Mesenteric fat pad (tissue), 1 donor: ENCODE measurements at regions not wholly inside any gene's neighbourhood (a gene's known extent, or its start where the extent isn't known, plus 50 kb on each side); places are given as distances from the start of the nearest gene placed in this dataset.
"Not testable (repeated sequence)": the region's sequence is repeated elsewhere in the genome, so short reads cannot be mapped to it uniquely, and the experiment has no call there.

Source experiments
- DNase-seq: peaks from one replicate; pipeline ENCODE4 v3.0.0-alpha.2; 2020; ENCODE audit warnings: low spot score
- donor health status: DM: yes; HTN: yes; CAD: no.

DNA sequence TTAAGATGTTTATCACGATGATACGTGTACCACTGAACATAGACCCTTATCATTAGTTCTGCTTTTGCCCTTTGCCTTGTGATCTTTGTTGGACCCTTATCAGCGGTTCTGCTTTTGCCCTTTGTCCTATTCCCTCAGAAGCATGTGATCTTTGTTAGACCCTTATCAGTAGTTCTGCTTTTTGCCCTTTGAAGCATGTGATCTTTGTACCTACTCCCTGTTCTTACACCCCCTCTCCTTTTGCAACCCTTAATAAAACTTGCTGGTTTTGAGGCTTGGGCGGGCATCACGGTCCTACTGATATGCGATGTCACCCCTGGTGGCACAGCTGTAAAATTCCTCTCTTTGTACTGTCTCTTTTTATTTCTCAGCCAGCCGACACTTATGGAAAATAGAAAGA is 117.0 kb downstream of the SDHAF3 start:
- not testable (repeated sequence) for DNase-seq

DNA sequence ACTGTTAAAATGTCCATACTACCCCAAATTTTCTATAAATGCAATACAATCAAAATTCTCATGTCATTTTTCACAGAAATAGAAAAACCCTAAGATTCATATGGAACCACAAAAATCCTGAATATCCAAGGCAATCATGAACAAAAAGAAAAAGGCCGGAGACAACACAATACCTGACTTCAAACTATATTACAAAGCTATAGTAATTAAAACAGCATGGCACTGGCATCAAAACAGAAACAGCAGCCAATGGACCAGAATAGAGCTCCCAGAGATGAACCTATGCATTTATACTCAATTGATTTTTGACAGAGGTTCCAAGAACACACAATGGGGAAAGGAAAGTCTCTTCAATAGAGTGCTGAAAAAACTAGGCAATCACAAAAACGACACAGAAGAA is 128.8 kb downstream of the SDHAF3 start:
- DNase-seq, result no peak

DNA sequence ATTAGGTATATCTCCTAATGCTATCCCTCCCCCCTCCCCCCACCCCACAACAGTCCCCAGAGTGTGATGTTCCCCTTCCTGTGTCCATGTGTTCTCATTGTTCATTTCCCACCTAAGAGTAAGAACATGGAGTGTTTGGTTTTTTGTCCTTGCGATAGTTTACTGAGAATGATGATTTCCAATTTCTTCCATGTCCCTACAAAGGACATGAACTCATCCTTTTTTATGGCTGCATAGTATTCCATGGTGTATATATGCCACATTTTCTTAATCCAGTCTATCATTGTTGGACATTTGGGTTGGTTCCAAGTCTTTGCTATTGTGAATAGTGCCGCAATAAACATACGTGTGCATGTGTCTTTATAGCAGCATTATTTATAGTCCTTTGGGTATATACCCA is 140.7 kb downstream of the SDHAF3 start:
- DNase-seq, result not testable (repeated sequence)

DNA sequence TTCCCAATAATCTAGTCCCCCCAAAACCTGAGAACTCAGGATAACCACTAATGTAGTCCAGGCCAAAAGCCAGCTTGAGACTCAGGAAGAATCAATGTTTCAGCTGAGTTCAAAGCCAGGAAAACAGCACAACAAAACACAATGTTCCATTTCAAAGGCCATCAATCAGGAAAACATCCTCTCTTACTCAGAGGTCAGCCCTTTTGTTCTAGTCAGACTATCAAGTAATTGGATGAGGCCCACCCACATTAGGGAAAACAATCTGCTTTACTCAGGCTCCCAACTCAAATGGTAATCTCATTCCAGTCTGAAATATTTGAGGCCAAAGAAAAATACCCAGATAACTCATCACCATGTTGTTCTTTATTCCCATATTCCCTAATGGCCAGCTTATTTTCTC is 152.2 kb downstream of the SDHAF3 start:
- no peak for DNase-seq

DNA sequence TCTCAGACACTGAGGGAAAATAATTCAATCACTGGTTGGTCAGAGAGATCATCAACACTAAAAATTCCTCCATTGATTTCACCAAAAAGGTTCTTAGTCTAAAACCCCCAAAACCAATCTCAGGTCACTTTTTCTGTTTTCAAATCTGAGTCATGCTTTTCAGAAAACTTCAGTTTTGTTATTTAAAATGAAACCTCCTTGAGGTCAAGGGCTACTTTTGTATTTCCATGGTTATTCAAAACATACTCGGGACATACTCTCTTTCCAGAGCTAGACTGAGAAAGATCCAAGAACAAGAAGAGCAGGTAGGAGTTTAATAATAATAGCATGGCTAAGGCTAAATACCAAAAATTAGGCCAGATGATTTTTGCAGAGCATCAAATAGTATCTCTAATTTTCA is 152.8 kb downstream of the SDHAF3 start:
- DNase-seq, result no peak

DNA sequence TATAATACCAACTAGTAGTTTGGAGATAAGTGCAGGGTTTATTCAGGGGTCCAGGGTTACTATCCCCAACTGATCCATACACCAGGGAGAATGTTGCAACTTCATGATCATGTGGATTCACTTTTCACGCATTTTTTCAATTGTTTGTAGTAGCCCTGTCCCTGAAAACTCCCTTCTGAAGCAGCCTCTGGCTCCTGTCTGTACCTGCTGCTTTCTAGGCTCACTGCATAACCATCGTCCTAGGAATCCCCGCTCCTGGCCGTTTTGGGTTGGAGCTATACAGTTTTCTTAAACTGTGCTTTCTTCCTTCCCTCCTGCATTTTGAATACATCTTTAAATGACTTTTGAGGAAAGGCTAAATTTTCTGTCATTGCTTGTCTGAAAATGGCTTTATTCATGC is 154.1 kb downstream of the SDHAF3 start:
- no peak for DNase-seq

DNA sequence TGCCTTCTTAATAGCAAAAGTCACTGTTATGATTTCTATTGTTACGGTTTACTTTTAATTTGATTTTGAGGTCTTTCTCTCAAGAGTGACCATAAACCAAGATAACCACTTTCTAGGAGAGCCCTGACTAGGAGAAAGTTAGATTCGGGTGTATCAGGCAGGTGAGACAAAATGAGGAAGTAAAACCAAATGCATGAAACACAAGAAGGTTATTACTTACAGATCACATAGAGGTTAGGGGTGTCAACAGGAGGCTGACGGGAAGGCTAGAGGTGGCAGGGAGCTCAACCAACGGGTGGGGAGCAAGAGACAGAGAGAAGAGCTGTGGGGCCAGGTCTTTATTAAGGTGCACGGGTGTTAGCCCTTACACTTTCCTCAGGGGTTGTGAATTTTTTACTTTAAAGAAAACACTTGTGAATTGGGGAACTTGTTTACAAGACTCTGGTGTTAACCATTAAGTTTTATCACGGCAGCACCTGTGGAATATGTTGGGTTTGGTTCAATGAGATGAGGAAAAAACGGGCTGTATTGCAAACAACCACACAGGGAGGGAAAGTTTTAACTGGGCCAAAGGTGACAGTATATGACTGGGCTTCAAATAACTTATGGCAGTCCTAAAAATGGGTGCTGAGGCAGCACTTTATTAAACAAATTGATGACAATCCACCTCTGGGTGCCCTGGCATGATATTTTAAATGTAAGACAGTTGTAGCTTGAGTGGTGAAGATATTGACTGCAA is 154.9 kb downstream of the SDHAF3 start:
- DNase-seq, result no peak

DNA sequence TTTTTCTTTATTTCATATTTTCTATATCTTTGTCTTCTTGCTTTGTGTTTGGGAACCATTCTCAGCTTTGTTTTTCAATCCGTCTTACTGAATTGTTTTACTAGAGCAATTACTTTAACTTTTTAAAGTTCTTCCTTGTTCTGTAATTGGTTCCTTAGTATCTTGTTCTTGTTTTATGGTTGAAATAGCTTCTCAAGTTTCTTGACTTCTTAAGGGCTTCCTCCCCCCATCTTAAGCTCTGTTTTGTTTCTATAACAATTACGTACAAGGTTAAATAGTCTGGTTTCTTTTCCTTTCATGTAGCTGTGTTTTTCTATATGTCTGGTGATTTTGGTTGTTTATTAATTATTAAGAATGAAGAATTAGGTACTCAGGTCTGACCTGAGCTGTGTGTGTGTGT is 158.0 kb downstream of the SDHAF3 start:
- DNase-seq, result no peak

DNA sequence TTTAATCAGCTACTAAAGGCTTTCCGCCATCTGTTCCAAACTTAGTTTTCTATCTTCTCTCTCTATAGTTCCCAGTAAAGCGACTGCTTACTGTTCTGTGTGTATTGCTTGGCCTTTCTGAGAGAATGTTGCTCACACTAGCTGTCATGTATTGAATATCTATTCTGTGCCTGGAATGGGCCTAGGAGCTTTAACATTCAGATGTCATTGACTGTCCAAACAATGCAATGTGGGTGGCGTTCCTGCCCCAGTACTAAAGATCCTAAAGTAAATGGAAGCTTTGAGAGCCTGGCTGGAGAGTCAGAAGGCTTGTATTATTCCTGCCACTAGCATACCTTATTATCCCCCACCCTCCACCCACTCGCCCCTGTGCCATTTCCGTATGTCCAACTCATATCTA is 163.5 kb downstream of the SDHAF3 start:
- no peak for DNase-seq

DNA sequence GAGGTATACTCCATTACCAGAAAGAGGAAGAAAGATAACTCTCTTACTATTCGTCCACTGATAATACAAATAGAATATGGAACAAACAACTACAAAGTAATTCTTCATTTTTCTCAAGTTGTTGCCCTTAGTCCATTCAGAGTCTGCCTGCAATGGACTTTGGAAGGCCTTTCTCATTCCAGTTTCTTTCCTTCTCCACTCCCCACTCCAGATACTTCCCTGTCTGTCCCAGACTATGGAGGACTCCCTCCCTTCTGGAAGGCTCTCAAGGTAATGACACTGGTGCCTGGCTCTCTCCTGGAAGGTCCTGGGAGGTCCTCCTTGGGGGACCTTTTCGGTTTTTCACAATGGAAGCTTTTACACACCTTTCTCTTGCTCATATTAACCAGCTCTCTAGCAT is 167.8 kb downstream of the SDHAF3 start:
- DNase-seq, result no peak

DNA sequence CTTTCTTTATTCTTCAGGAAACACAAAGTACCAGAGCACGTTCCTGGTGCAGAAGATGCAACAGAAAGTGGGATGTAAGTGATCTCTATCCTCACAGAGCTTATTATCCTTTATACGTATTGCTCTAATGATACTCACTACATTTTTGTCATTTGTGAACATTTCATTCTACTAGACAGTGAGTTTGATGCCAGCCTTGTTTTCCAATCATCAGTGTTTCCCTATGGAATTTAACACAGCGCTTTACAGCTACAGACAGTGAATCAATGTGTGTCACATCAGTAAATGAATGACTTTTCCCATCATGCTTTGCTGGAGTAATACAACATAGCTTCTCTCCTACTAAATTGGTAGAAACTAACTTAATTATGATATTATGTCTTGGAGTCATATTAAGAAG is 175.5 kb downstream of the SDHAF3 start:
- DNase-seq, result no peak

DNA sequence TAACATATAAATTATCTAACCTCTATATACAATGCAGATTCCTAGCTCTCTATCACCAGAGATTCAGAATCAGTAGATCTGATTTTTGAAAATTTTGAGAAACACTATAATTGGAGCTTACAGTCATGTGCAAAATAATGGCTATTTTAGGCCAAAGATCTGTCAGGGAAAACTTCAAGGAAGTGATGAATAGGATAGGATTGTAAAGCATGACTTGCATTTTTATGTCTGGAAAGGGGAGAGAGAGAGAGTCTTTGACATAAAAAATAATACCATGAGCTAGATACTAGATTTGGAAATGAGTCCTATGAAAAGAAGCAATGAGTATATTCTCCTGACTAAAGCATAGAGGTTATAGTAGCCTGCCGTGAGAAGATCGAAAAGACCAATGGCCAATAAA is 181.1 kb downstream of the SDHAF3 start:
- no peak for DNase-seq

DNA sequence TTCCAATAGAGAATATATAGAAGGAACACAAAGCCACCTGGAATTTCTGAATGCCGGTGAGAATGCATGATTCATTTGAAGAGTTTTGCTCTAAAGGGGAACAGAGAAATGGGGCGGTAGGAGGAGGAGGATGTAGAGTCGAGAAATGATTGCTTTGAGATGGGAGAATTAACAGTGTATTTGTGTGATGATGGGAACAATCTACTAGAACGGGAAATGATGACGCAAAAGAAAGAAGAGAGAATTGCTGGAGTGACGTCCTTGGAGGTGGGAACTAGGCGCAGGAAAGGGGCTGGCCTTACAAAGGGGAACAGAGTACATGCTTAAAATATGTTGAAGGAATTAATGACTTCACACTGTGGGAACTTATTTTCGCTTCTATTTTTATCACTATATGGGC is 188.1 kb downstream of the SDHAF3 start:
- no peak for DNase-seq

DNA sequence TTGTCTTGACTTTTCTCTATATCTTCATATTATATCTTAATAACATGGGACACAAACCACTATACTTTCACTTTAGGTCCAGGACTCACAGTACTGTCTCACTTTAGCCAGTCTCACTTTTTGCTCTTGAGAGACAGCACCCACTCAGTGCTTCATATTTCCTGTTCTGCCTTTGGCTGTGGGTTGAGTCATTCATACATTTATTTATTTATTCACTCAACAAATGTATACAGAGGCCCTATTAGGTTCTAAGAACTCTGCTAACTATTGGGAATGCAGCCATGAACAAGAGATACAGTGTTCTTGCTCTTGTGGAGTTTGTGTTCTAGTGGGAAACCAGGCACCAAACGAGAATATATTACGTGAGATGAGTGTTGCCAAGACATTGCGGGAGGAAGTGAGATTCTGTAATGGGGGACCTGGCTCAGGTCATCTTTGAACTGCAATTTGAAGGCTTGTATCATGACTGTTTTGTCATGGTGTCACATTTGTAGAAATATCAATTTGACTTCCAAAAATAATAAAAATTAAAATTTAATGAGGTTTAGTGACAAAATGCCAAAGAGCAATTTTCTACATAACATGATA is 190.1 kb downstream of the SDHAF3 start:
- DNase-seq, result no peak

DNA sequence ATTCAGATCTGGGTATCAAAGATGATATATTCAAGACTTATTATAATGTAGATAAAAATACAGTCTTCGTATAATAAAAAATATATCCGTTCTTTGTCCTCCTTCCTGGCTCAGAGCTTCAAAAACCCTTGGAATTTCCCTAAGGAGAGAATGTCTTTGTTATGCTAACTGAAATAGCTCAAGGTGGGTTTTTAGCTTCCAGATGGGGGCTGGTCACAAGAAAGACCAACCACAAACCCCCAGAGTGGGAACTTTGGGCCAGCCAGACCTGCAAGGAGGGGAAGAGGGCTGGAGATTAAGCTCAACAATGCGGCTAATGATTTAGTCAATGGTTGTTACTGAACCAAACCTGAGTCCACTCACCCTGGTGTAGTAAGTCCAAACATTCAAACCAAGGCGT is 196.4 kb downstream of the SDHAF3 start:
- no peak for DNase-seq

DNA sequence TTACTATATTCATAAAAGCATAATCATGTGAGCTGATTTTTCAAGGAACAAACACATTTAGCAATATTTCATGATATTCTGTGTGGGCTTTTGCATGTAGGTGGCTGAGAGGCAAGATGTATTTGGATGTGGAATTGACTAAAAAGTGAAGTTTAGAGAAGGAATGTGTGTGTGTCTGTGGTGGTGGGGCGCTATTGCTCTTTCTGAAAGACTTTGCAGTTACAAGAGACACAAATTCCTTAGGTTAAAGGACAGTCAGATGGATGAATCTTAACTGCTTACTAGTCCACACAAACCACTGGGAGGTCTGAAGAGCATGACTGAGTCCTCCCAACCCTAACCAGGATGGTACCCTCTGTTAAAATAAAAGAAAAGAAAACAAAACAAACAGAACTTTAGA is 200.1 kb downstream of the SDHAF3 start:
- DNase-seq, result no peak

DNA sequence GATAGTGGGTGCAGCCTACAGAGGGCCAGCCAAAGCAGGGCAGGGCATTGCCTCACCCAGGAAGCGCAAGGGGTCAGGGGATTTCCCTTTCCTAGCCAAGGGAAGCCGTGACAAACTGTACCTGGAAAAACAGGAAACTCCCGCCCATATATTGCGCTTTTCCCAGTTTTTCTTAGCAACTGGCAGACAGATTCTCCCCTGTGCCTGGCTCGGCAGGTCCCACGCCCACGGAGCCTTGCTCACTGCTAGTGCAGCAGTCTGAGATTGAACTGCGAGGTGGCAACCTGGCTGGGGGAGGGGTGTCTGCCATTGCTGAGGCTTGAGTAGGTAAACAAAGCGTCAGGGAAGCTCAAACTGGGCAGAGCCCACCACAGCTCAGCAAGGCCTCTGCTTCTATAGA is 212.4 kb downstream of the SDHAF3 start:
- not testable (repeated sequence) for DNase-seq

DNA sequence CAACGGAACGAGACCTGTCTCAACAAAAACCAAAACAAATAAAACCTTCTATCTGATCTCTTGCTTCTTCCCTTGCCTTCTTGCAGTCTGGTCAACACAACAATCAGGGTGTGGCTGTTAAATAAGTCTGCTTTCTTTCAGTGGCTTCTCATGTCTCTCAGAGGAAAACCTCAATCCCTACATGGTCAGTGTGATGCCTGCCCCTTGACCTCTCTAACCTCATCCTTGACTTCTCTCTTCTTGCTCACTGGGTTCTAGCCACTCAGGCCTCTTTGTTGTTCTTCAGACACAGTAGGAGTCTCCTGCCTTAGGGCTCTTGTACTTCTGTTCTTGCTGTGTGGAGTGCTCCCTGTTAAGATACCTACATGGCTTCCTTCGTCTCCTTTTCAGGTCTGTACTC is 220.4 kb downstream of the SDHAF3 start:
- no peak for DNase-seq

DNA sequence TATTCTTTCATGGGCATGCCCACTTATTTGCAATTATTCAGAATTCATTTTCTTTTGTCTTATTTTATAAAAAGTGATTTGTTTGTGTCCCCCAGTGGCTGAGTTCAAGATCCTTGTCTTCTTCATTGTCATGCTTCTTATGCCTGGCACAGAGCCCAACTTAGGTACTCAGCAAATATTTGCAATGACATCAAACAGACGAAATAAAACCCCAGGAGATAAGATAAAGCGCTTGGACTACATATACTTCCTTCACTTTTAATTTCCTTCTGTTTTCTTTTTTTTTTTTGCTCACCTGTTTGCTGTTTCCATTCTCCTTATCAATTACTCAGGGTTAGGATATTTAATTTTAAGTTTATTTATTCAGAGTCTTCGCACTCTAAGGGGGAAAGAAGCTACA is 225.0 kb downstream of the SDHAF3 start:
- DNase-seq, result no peak

DNA sequence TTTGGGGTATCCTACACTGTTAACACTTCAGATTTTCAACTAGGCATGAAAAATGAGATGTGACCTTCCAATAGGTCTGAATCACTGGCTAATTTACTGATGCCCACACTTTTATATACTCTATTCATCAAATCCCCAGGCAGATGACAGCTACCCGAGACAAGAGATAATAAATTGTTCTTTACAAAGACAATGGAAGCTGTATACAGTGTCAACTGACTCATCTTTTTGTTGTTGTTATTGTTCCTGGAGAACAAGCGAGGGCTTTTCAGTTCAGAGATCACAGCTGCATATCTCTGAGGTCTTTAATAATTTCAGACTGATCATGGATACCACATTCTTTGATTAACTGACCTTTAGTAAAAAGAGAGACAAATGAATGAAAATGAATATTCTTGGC is 228.9 kb downstream of the SDHAF3 start:
- DNase-seq, result no peak

DNA sequence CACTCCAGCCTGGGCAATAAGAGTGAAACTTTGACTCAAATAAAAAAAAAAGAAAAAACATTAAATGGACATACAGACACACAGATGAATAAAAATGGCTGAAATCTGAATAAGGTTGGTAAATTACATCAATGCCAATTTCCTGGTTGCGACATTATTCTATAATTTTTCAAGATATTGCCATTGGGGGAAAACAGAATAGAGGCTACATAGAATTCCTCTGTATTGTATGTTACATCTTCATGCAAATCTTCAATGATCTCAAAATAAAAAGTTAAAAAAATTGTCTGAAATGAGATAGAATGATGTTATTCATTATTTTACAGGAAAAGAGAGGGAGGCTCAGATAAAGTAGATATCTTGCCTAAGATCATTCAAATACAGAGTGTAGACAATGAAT is 234.0 kb downstream of the SDHAF3 start:
- no peak for DNase-seq

DNA sequence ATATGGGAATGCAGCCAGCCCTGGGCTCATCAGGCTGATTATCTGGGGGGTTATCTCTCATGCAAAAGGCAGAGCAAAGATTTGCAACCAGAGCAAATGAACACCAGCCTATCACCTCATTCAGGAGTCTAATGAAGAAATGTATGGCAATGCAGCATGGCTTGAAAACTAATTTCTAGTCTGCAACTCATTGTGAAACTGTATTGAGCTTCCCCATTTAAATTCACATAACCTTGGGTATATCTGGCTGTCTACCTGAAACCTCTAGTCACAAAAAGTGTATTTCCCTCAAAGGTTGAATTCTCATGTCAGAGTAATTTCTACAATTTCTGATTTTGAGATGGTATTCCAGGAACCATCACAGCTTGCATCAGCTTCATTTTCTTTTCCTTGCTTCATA is 240.0 kb downstream of the SDHAF3 start:
- DNase-seq, result no peak

DNA sequence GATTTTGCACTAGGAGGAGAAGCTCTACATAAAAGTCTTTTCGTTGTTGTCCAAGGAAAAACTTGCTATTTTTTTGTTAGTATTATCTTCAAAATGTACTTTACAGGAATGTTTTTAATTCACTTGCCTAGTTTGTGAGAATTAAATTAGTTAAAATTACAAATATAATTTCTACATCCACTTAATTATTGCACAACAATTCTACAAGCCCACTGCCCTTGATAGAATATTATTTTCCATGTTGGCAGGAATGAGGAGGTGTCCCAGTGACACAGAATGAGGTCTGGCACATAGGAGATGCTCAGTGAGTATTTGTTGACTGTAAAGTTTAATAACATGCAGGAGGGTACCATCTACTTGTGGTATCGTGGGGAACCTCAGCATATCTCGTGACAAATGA is 255.4 kb downstream of the SDHAF3 start:
- DNase-seq, result no peak

DNA sequence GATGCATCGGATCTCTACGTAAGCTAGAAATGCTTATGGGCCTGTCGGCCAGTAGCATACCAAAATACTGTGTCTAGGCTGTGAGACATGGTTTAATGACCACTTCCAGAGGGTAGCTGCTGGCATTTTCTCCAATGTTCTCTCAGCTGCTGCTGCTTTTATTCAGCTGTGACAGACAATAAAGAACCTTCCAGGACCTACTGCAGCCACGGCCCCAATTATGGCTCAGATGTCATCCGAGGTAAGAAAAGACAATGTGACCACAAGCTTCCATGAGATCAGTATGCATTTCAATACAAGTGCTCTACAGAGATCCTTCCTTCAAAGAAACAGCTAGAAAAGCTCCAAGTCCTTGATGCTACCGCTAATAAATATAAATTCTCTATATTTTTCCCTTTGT is 256.2 kb downstream of the SDHAF3 start:
- no peak for DNase-seq
